GM06990 (cell line): ENCODE measurements at regions not wholly inside any gene's neighbourhood (a gene's known extent, or its start where the extent isn't known, plus 50 kb on each side); places are given as distances from the start of the nearest gene placed in this dataset.

Source experiments
- DNase-seq: peaks from one replicate; pipeline ENCODE4 v3.0.0-alpha.2; 2011; ENCODE audit not compliant: insufficient read length; ENCODE audit errors: extremely low read depth
- H3K27me3 ChIP-seq: replicated peaks from 2 replicates; pipeline ENCODE4 v1.6.0; 2011; ENCODE audit warnings: low read length; ENCODE audit not compliant: control insufficient read depth, insufficient read depth
- H3K36me3 ChIP-seq: 2 replicates; pipeline ENCODE4 v1.5.1; 2011; ENCODE audit warnings: low read length; ENCODE audit not compliant: control insufficient read depth, insufficient read depth
- H3K4me3 ChIP-seq: replicated peaks from 2 replicates; pipeline ENCODE4 v1.5.1; 2011; ENCODE audit warnings: low read depth, mild to moderate bottlenecking, control low read depth, low read length
- CTCF ChIP-seq: IDR thresholded peaks from 2 replicates; pipeline ENCODE4 v1.5.1; 2011; ENCODE audit warnings: low read length, control low read depth, mild to moderate bottlenecking, inconsistent platforms; ENCODE audit not compliant: insufficient read depth, poor library complexity, severe bottlenecking

- TF ChIP-seq CTCF = peak; percentile 16
- Histone ChIP-seq H3K36me3 (no peaks in the 10 kb centered on the region), H3K27me3 (no peaks in the 10 kb centered on the region), H3K4me3 (no peak overlapping the region)
- DNase-seq = no peak
These were observed 122.5 kb downstream of the OAT start for GRCh38 chr10:124296121-124296812.

- Histone ChIP-seq H3K27me3 (no peaks in the 10 kb centered on the region), H3K4me3 (no peak overlapping the region), H3K36me3 (no peaks in the 10 kb centered on the region)
- no peak for TF ChIP-seq CTCF
- no peak for DNase-seq
These were observed 123.6 kb downstream of the OAT start for GRCh38 chr10:124294811-124295770.

GRCh38 chr10:124293616-124294449 is 124.9 kb downstream of the OAT start:
- no peak for TF ChIP-seq CTCF
- no peaks in the 10 kb centered on the region for H3K36me3 ChIP-seq
- H3K27me3 ChIP-seq = no peaks in the 10 kb centered on the region
- DNase-seq = no peak
- H3K4me3 ChIP-seq = no peak overlapping the region

GRCh38 chr10:124292911-124293615 is 125.7 kb downstream of the OAT start:
- no peak for DNase-seq
- H3K27me3 ChIP-seq = no peaks in the 10 kb centered on the region
- no peaks in the 10 kb centered on the region for H3K36me3 ChIP-seq
- TF ChIP-seq CTCF = no peak
- H3K4me3 ChIP-seq = no peak overlapping the region

- H3K27me3 ChIP-seq = no peaks in the 10 kb centered on the region
- DNase-seq = no peak
- no peak overlapping the region for H3K4me3 ChIP-seq
- no peaks in the 10 kb centered on the region for H3K36me3 ChIP-seq
- no peak for TF ChIP-seq CTCF
These were observed 127.6 kb downstream of the OAT start for GRCh38 chr10:124291001-124291701.
